HG03097 (cell line): ENCODE measurements at regions not wholly inside any gene's neighbourhood (a gene's known extent, or its start where the extent isn't known, plus 50 kb on each side); places are given as distances from the start of the nearest gene placed in this dataset.

Experiments used
- ATAC-seq: cut with Tn5 transposase; IDR thresholded peaks from one replicate; pipeline ENCODE4 v1.9.1; 2021; ENCODE audit not compliant: unreplicated experiment, low FRiP score

DNA sequence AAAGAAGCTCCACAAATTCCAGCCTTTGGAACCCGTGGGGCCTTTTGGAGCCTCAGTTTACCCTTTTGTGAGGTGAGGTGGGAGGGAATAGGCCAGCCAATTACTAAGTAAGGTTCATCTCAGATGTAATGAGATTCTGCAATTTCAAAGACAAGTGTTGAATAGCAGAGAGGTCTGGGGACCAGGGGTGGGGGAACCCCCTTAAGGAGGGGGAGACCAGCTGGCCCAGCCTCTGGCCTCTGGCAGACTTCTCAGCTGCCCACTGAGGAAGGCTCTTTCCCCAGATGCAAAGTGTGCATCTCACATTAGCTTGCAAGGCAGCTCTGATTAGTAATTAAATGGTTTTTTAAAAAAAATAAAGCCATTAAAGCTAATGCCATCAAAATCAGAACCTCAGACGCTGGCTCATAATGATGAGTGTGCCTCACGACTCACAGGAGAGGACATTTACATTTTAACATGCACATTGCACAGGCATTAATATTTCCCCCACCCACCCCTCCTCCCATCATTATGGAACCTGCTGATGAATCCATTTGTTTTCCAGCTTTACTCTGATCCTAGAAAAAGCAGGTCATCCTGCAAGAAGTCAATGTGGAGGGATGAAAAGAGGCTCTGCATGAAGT lies 176.7 kb upstream of the TLE3 start:
- no peak for ATAC-seq

- no peak for ATAC-seq
Observed at GRCh38 chr15:70273808-70274207, 176.1 kb upstream of the TLE3 start.

DNA sequence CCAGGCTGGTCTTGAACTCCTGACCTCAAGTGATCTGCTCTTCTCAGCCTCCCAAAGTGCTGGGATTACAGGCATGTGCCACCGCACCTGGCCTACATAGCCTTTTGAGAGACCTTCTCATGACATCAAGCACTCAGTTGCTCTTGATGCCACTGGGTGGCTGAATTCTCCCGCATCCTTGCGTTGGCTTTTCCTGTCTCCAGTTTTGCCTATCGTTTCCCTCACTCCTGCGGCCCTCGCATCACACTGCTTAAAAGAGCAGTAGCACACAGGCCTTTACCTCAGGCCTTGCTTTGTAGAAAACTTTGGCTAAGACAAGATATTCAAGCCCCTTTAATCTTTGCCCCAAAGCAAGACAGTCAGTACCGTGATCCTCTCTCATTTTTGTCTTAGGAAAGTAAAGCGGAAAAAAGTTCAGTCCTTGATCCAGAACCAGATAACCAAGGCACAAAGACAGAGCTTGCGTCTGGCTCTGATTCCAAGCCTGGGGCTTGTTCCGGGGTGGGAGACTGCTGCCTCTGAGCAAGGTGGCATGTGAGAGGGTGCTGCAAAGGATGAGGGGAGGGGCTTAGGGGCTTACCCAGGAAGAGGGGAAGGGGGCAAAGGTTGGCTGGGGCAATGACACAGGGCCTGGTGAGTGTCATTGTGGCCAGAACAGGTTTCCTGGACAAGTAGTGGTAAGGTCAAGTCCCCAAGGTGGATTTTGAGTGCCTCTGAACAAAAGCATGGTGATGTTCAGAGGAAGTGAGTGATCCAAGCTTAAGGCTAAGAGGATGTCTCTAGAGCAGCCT lies 175.0 kb upstream of the TLE3 start:
- ATAC-seq = no peak

- no peak for ATAC-seq
Observed at GRCh38 chr15:70271422-70272088, 173.8 kb upstream of the TLE3 start.

DNA sequence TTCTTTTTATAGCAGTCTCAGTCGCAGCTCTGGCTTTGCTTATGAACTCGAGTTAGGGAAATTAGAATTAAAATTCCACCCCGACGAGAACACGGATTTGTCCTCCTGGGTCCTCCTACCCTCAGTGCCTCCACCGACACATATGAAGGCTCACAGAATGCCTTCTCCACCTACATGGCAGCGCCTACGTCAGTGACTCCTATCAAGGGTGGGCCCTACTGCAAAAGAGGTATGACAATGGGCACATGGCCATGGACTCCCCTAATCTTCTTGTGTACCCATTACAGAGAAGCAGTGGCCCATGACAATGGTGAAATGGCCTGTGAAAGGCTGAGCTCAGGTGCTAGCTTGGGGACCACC lies 173.0 kb upstream of the TLE3 start:
- no peak for ATAC-seq

- no peak for ATAC-seq
Observed at GRCh38 chr15:70269991-70270751, 172.5 kb upstream of the TLE3 start.

DNA sequence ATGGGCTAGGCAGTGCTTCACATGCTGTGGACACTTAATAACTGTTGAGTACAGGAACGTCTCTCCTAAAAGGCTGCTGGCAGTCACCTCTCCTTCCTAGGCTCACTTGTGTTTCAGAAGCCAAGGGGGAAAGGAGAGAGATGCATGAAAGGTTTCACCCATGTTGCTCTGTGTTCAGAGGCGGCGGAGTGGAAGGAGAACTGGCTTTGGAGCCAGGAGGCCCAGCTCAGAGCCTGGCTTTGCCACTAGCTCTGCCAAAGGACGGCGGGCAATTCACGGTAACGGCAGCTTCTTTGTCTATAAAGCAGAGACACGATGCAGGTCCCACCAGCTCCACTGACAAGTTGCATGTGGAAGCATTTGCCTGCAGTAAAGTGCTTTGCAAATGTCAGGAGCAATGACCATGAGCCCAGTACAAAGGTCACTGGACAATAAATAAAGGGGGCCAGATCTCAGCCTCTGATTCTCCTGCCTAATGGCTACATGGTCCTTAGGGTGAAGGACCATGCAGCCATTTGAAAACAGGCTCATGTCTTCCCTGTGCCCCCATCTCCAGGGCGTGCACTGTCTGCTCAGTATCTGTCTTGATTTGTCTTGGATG lies 171.7 kb upstream of the TLE3 start:
- ATAC-seq = no peak

DNA sequence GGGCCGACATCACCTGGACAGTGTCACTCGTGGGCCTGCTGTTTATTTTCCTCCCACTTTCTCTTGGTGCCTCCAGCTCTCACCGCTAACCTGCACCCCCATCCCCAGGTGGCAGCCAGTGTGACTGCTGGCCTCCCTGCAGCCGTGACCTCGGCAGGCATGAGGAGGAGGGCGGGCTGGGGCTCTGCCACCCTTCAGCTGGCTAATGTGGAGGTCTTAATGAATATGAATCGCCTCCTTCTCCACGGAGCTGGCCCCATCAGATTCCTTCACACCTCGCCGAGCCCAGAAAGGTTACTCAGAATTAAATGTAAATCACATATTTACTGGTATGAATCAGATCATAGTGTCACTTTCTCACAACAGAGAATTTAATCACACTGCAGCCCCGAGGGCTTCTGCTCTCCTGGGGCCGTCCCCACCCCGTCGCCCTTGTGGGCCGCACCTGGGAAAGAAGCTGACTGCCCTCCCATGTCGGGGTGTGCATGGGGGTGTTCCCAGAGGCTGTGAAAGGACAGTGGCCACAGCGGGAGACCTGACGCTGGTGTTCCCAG lies 171.1 kb upstream of the TLE3 start:
- no peak for ATAC-seq

DNA sequence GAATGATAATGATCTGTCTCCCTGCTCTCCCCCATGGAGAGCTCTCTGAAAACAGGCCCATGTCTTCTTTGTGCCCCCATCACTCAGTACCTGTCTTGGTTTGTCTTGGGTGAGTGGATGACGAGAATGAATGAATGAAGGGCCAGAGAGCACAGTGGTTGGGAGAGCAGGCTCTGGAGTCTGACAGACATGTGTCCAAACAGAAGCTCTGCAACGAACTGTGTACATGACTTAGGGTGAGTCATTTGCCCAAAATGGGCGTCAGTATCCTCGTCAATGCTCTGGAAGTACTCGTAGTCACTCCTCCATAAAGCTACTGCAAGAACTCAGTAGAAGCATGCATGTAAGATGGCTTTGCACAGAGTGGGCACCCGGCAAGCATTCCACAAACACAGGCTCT lies 170.2 kb upstream of the TLE3 start:
- no peak for ATAC-seq

DNA sequence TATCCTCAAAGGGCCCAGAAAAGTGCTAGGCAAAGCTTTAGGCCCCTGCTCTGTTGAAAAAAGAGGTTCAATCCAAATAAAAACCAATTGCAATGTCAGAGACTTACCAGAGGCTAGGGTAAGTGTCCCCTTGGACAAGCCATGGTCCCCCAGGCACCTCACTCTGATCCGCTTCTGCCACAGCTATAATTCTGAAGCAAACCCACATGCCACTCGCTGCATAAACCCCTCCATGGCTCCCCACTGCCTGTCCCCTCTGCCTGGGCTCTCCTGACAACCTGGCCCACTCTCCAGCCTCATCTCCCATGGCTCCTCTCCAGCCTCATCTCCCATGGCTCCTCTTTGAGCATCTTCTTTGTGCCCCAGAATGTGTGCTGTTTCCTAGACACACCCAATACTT lies 169.6 kb upstream of the TLE3 start:
- no peak for ATAC-seq

GRCh38 chr15:70266412-70267121 lies 168.8 kb upstream of the TLE3 start:
- ATAC-seq = no peak

GRCh38 chr15:70265986-70266385 lies 168.3 kb upstream of the TLE3 start:
- ATAC-seq = no peak

DNA sequence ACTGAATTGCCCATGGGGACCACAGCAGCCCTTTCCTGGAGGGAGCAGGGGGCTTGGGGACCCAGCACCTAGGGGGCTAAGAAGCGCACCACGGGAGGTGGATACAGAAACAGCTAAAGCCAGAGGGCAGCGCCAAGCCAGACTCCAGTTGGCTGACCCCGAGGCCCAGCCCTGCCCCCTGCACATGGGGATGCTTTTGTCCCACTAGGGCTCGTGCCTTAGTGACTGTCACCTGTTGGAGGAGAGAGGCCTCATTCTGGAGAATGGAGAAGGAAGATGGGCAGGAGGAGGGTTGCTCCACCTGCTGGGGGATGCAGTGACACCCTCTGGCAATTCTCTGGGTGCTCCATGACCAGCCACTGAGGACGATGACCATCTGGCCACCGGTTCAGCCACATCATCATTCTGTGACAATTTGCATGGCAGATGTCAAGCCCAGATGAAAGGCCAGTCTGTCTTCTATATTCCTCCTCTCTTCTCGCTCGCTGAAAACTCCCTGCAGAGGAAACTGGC lies 167.8 kb upstream of the TLE3 start:
- no peak for ATAC-seq

DNA sequence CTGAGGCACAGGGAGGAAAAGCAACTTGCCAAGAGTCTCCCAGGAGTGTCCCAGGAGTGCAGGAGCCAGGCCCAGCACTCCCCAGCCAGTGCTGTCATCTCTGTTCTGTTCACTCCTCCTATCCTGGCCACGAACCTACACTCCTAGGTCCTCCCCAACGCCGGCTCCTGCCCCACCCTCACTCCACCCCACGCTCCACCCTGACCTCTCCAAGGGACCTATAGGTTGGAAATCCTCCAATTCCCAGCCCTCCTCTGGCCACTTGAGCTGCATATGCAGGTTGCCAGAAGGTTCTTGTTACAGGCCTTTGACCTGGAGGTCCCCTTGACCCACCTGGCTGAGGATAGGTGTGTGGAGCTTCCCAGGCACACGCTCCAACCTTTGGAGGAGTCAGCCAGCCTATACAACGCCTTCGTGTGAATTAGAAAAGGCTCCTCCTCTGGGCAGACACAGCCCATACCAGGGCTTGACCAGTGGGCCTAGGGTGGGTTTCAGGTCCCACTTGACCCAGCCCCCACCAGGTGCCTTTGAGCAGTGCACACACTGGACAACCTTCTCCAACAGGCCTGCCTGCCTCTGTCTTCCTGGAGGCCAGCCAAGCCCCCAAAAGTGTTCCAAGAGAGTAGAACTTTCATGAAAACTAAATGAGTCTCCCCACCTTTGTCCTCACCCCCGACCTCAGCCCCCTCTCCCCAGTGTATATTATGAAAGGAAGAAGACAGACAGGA lies 167.2 kb upstream of the TLE3 start:
- ATAC-seq = no peak

GRCh38 chr15:70264014-70264582 lies 166.4 kb upstream of the TLE3 start:
- ATAC-seq = no peak

GRCh38 chr15:70262591-70263274 lies 165.0 kb upstream of the TLE3 start:
- ATAC-seq = no peak

DNA sequence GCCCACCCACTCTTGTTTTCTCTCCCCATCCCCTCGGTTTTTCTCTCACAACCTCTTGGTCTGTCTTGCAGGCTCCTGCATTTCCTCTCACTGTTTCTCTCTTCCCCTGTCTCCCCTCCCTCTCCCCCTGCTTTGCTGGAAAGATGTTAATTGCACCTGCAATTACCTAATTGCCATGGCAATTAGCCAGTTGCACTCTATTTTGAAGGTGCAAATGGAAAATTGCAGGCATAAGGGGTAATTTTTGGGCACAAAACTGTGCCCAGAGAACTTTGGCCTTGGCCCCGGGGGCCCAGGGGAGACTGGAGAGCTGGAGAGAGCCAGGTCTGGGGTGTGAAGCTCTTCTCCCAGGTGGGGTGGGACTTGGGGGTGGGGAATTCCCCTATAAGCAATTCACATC lies 164.5 kb upstream of the TLE3 start:
- ATAC-seq = no peak

GRCh38 chr15:70261083-70261482 lies 163.4 kb upstream of the TLE3 start:
- ATAC-seq = no peak
